HAP-1 (cell line): ENCODE measurements at regions not wholly inside any gene's neighbourhood (a gene's known extent, or its start where the extent isn't known, plus 50 kb on each side); places are given as distances from the start of the nearest gene placed in this dataset.
A peak's percentile ranks its signal among the peaks of the same experiment; 100 is the strongest.

Source experiments
- DNase-seq, 2 experiments: peaks; one replicate each; pipeline ENCODE4 v3.0.0-alpha.2; 2016 to 2020; ENCODE audit warnings: low spot score in 2 of 2
- H3K27me3 ChIP-seq: fragments of 250-450 bp; sonication (Bioruptor Pico); 2 replicates; pipeline ENCODE4 v1.5.1; 2020; ENCODE audit warnings: low read depth, mild to moderate bottlenecking, moderate library complexity
- H3K36me3 ChIP-seq: fragments of 250-450 bp; sonication (Bioruptor Pico); replicated peaks from 2 replicates; pipeline ENCODE4 v1.5.1; 2020; ENCODE audit warnings: mild to moderate bottlenecking
- H3K4me1 ChIP-seq: fragments of 250-450 bp; sonication (Bioruptor Pico); 2 replicates; pipeline ENCODE4 v1.5.1; 2020; ENCODE audit warnings: mild to moderate bottlenecking
- H3K4me3 ChIP-seq: fragments of 250-450 bp; sonication (Bioruptor Pico); 2 replicates; pipeline ENCODE4 v1.5.1; 2020; ENCODE audit warnings: mild to moderate bottlenecking, moderate library complexity
- H3K9me3 ChIP-seq: fragments of 250-450 bp; sonication (Bioruptor Pico); 2 replicates; pipeline ENCODE4 v1.5.1; 2020; ENCODE audit warnings: mild to moderate bottlenecking, moderate library complexity
- in situ Hi-C: fragments of 300-500 bp; cut with MboI; formaldehyde crosslinking; loops from 3 replicates; pipeline ENCODE4 v1.14.3; 2020; ENCODE audit warnings: low sequenced_read_pairs, inconsistent platforms, mixed read lengths

- no peaks in the 10 kb centered on the region for H3K27me3 ChIP-seq
- in situ Hi-C loops = no loop called here
- H3K36me3 ChIP-seq = no peaks in the 10 kb centered on the region
- DNase-seq = peak; percentile 16 to 78
- no peaks in the 10 kb centered on the region for H3K9me3 ChIP-seq
- no peak overlapping the region for H3K4me3 ChIP-seq
- no peaks in the 10 kb centered on the region for H3K4me1 ChIP-seq
These were observed 113.3 kb upstream of the ATP2B1 start for GRCh38 chr12:89821896-89822295.

DNA sequence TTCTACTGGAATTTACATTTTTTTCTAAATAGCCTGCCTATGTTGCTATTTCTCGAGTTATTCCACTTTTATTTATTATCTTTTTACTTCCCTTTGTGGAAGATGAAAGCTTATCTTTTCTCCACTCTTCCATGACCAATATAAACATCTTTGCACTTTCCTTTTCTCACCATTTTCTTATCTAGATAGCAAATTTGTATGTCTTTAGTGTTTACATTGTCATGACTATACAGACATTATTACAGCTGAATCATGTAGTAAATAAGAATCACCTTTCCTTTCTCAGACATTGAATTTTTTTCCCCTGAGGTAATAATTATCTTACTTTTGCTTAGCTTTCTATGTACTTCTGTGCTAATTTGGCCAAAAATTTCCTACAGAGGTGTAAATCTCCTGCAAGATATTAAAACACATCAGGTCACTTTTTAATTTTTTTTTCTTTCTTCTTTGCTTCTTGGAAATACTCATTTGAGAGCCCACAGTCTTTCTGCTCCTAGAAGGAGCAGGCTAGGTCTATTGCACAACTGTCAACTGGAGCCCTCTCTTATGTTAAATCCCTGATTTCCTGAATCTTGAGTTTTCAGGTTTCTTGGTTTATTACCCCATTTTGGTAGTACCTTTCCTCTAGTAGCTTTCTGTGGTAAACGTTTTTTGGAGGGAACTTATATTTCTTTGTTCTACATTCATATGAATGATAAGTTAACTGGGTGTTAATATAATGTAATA lies 109.0 kb upstream of the ATP2B1 start:
- Histone ChIP-seq H3K4me3 (no peak overlapping the region), H3K9me3 (no peaks in the 10 kb centered on the region), H3K36me3 (no peaks in the 10 kb centered on the region), H3K27me3 (no peaks in the 10 kb centered on the region), H3K4me1 (no peaks in the 10 kb centered on the region)
- DNase-seq = no peak
- in situ Hi-C loops = no loop called here

DNA sequence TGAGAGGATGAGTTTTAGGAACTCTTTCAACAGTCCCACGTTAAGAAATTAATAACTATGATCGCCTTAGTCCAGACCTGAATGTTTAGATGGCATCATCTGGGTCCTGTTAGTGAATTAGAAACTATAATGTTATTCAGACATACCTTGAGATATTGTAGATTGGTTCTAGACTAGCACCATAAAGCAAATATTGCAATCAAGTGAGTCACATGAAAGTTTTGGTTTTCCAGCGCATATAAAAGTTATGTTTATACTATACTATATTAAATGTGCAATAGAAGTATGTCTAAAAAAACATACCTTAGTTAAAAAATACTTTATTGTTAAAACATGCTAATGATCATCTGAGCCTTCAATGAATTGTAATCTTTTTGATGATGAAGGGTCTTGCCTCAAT lies 106.6 kb upstream of the ATP2B1 start:
- no peak overlapping the region for H3K4me3 ChIP-seq
- no peaks in the 10 kb centered on the region for H3K4me1 ChIP-seq
- H3K9me3 ChIP-seq = no peaks in the 10 kb centered on the region
- no peaks in the 10 kb centered on the region for H3K36me3 ChIP-seq
- DNase-seq = no peak
- in situ Hi-C loops = no loop called here
- no peaks in the 10 kb centered on the region for H3K27me3 ChIP-seq

GRCh38 chr12:89803412-89803811 lies 94.8 kb upstream of the ATP2B1 start:
- Histone ChIP-seq H3K9me3 (no peaks in the 10 kb centered on the region), H3K36me3 (no peaks in the 10 kb centered on the region), H3K4me1 (no peaks in the 10 kb centered on the region), H3K4me3 (no peak overlapping the region), H3K27me3 (no peaks in the 10 kb centered on the region)
- no peak for DNase-seq
- in situ Hi-C loops = no loop called here

GRCh38 chr12:89801284-89801683 lies 92.6 kb upstream of the ATP2B1 start:
- Histone ChIP-seq H3K27me3 (no peaks in the 10 kb centered on the region), H3K4me3 (no peak overlapping the region), H3K9me3 (no peaks in the 10 kb centered on the region), H3K4me1 (no peaks in the 10 kb centered on the region), H3K36me3 (no peaks in the 10 kb centered on the region)
- in situ Hi-C loops = no loop called here
- DNase-seq = no peak

DNA sequence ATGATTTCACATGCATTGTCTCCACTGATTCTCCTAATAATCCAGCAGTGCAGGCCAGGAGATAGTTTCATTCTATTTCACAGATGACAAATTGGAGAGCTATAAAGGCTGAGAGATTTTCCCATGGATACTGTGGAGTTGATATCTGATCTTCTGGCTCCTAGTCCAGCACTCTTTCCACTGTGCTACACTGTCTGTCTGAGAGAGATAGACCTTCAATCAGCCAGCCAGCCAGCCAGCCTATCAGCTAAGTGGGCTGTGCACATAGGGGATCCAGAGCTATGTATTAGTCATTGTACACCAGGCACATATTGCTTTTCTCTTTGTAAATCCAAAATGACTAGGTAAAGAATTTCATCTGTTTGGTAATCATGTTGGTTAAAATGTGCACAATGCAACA lies 91.8 kb upstream of the ATP2B1 start:
- no peak for DNase-seq
- no peak overlapping the region for H3K4me3 ChIP-seq
- no peaks in the 10 kb centered on the region for H3K36me3 ChIP-seq
- H3K9me3 ChIP-seq = no peaks in the 10 kb centered on the region
- H3K27me3 ChIP-seq = no peaks in the 10 kb centered on the region
- in situ Hi-C loops = no loop called here
- no peaks in the 10 kb centered on the region for H3K4me1 ChIP-seq

DNA sequence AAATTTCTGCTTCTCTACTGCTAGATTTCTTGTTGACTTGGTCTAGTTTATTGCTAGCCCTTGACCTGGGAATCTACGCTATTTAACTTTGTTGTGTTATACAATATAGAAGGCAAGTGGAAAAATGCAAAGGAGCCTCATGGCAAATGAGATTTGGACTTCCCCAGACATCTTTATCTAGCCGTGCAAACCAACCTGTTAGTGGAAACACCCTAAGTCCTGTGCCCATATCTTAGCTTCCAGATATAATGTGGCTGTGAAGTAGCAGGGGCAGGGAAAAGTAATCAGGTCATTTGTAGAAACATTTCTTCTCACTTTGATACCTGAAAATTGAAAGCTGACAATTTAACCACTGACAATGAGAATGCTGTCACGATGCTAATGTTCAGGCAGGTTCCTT lies 90.7 kb upstream of the ATP2B1 start:
- Histone ChIP-seq H3K36me3 (no peaks in the 10 kb centered on the region), H3K4me1 (no peaks in the 10 kb centered on the region), H3K4me3 (no peak overlapping the region), H3K9me3 (no peaks in the 10 kb centered on the region), H3K27me3 (no peaks in the 10 kb centered on the region)
- no peak for DNase-seq
- in situ Hi-C loops = no loop called here

DNA sequence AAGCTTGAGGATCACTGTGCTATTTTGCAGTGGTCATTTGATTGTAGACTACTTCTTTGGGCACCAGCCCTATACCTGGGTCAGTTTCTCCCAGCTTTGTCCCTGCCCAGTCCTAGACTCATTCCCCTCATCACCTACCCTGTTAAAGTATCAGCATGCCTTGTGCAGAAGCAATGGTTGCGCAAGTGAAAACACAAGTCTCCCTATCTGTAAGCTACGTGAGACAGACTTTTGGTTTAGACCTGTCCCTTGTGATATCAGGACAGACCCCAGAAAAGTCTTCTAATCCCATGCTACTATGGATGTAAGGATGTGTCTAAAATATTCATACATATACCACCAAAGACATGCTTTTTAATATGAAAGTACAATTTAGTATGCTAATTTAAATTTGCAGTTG lies 88.8 kb upstream of the ATP2B1 start:
- H3K4me1 ChIP-seq = no peaks in the 10 kb centered on the region
- H3K27me3 ChIP-seq = 0 out of 2 replicates have a peak, but pooled peaks cover 2% of the 10 kb centered on the region
- no peaks in the 10 kb centered on the region for H3K36me3 ChIP-seq
- in situ Hi-C loops = no loop called here
- H3K9me3 ChIP-seq = no peaks in the 10 kb centered on the region
- no peak overlapping the region for H3K4me3 ChIP-seq
- no peak for DNase-seq

DNA sequence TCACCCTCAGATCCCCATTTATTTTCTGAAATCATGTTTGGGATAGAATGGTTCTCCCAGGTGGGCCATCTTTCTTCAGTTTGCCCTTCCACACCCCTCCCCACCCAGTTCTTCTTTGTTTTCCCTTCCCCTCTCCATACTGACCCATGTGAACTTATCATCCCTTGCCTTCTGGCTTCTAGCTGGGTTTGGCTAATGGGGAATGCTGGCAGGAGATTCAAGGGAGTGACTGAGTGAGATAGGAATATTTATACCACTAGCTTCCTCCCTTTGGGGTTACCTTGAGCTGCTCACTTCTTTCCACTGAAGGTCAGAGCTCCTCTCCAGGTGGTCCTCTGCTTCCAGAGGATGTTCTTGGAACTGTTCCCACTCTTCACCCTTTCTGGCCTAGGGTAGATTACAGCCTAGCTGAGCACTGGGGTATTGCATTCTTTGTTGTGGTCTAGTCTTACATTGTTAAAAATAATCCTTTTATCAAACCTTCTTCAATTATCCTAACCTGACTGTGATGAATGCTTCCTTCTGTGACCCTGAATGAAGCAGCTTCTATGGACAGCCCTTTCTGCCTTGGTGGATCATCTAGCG lies 88.3 kb upstream of the ATP2B1 start:
- Histone ChIP-seq H3K4me3 (no peak overlapping the region), H3K9me3 (no peaks in the 10 kb centered on the region), H3K36me3 (no peaks in the 10 kb centered on the region), H3K27me3 (0 out of 2 replicates have a peak, but pooled peaks cover 2% of the 10 kb centered on the region), H3K4me1 (no peaks in the 10 kb centered on the region)
- in situ Hi-C loops = no loop called here
- no peak for DNase-seq

GRCh38 chr12:89793946-89794345 lies 85.3 kb upstream of the ATP2B1 start:
- no peaks in the 10 kb centered on the region for H3K9me3 ChIP-seq
- H3K4me1 ChIP-seq = no peaks in the 10 kb centered on the region
- in situ Hi-C loops = no loop called here
- H3K27me3 ChIP-seq = 0 out of 2 replicates have a peak, but pooled peaks cover 2% of the 10 kb centered on the region
- H3K36me3 ChIP-seq = no peaks in the 10 kb centered on the region
- DNase-seq = no peak
- H3K4me3 ChIP-seq = no peak overlapping the region

DNA sequence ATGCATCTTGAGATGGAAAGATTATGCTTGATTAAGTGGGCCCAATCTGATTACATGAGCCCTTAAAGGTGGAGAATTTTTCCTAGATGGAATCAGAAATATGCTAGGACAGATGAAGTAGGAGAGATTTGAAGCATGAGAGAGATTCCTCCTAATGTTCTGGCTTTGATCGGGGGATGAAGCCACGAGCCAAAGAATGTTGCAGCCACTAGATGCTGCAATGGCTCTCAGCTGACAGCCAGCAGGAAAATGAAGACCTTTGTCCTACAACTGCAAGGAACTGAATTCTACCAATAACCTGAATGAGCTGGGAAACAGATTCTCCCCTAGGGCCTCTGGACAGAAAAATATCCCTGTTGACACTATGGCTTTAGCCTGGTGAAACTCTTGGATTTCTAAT lies 82.6 kb upstream of the ATP2B1 start:
- in situ Hi-C loops = no loop called here
- no peak for DNase-seq
- no peaks in the 10 kb centered on the region for H3K36me3 ChIP-seq

GRCh38 chr12:89789862-89790261 lies 81.2 kb upstream of the ATP2B1 start:
- H3K4me1 ChIP-seq = no peaks in the 10 kb centered on the region
- DNase-seq = no peak
- peaks cover 4% of the 10 kb centered on the region for H3K9me3 ChIP-seq
- no peak overlapping the region for H3K4me3 ChIP-seq
- in situ Hi-C loops = no loop called here
- H3K36me3 ChIP-seq = no peaks in the 10 kb centered on the region
- H3K27me3 ChIP-seq = 0 out of 2 replicates have a peak, but pooled peaks cover 2% of the 10 kb centered on the region

More for the DNA sequence above, 82.6 kb upstream of the ATP2B1 start:
- peaks cover 3% of the 10 kb centered on the region for H3K9me3 ChIP-seq
- no peak overlapping the region for H3K4me3 ChIP-seq
- 0 out of 2 replicates have a peak, but pooled peaks cover 2% of the 10 kb centered on the region for H3K27me3 ChIP-seq
- H3K4me1 ChIP-seq = no peaks in the 10 kb centered on the region

- no peak for DNase-seq
- Histone ChIP-seq H3K9me3 (peaks cover 4% of the 10 kb centered on the region), H3K27me3 (no peaks in the 10 kb centered on the region), H3K36me3 (no peaks in the 10 kb centered on the region), H3K4me1 (no peaks in the 10 kb centered on the region), H3K4me3 (no peak overlapping the region)
- in situ Hi-C loops = no loop called here
These were observed 79.1 kb upstream of the ATP2B1 start for GRCh38 chr12:89787763-89788162.

DNA sequence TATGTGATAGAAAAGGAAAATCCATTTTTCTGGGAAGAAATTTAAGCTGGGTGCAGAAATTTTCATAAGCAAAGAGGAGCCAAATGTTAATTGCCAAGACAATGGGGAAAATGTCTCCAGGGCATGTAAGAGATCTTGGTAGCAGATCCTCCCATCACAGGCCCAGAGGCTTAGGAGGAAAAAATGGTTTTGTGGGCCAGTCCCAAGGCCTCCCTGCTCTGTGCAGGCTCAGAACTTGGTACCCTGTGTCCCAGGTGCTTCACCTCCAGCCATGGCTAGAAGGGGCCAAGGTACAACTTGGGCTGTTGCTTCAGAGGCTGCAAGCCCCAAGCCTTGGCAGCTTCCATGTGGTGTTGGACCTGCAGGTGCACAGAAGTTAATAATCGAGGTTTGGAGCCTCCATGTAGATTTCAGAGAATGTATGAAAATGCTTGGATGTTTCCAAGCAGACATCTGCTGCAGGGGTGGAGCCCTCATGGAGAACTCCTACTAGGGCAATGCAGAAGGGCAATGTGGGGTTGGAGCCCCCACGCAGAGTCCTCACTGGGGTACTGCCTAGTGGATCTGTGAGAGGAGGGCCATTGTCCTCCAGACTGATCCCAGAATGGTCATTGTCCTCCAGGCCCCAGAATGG lies 77.7 kb upstream of the ATP2B1 start:
- Histone ChIP-seq H3K36me3 (no peaks in the 10 kb centered on the region), H3K4me1 (no peaks in the 10 kb centered on the region), H3K9me3 (peaks cover 4% of the 10 kb centered on the region), H3K4me3 (no peak overlapping the region), H3K27me3 (no peaks in the 10 kb centered on the region)
- in situ Hi-C loops = no loop called here
- no peak for DNase-seq
